ENCODE measurements at regions not wholly inside any gene's neighbourhood (a gene's known extent, or its start where the extent isn't known, plus 50 kb on each side); places are given as distances from the start of the nearest gene placed in this dataset.

GRCh38 chr2:146027156-146027555 is 1507.2 kb upstream of the ZEB2 start:
- no peak for DNase-seq (ENCODE audit: low spot score)
- TF ChIP-seq CTCF (IDR thresholded peaks at IDR 0.05): no peak
- no peak for ATAC-seq (ENCODE audit: low FRiP score)

DNA sequence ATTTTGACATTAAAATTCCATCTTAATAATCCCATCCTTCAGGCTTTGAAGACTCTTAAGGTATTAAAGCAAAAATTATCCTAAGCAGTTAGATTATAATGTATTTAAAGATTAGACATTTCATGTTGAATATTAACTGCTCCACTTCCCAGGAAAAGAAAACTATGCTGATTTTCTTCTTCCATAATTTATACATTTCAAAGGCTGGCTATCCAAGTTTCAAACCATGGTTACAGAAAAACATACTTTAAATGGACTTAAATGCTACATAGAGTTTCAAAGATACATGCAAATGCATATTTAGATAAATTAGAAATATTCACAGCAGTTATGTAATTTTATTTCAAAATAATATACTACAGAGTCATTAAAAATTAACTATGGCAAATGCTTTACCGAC is 1505.6 kb upstream of the ZEB2 start:
- no peak for ATAC-seq (ENCODE audit: low FRiP score)
- no peak for TF ChIP-seq CTCF (IDR thresholded peaks at IDR 0.05)
- no peak for DNase-seq (ENCODE audit: low spot score)

DNA sequence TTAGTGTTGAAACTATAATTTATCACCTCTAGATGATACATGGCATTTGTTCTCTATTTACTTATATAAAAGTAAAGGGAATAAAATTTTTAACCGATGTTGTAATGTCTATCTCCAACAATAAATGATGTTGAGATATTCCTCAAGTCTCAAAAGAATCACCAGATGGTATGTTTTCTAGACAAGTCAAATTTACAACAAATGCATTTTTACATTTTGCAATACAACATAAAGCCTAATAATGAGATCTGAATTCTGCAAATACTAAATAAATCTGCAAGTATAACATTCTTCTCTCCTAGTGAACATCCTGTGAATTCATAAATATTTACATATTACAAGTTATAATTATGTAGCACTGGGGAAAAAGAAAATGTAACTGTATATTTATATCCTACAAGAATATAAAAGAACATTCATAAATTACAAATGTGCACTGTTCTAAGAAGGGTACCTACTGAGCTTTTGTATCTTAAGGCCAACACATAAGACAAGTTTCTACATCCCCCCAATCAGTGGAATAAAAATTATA is 1504.4 kb upstream of the ZEB2 start:
- no peak for TF ChIP-seq CTCF (IDR thresholded peaks at IDR 0.05)
- no peak for ATAC-seq (ENCODE audit: low FRiP score)
- DNase-seq (ENCODE audit: low spot score): no peak

GRCh38 chr2:146004462-146004861 is 1484.5 kb upstream of the ZEB2 start:
- TF ChIP-seq CTCF (IDR thresholded peaks at IDR 0.05): no peak
- ATAC-seq (ENCODE audit: low FRiP score) (no peak), DNase-seq (ENCODE audit: low spot score) (no peak)

- ATAC-seq (ENCODE audit: low FRiP score) (no peak), DNase-seq (ENCODE audit: low spot score) (no peak)
- TF ChIP-seq CTCF (IDR thresholded peaks at IDR 0.05): no peak
Measured at GRCh38 chr2:146003337-146003736, 1483.4 kb upstream of the ZEB2 start.

DNA sequence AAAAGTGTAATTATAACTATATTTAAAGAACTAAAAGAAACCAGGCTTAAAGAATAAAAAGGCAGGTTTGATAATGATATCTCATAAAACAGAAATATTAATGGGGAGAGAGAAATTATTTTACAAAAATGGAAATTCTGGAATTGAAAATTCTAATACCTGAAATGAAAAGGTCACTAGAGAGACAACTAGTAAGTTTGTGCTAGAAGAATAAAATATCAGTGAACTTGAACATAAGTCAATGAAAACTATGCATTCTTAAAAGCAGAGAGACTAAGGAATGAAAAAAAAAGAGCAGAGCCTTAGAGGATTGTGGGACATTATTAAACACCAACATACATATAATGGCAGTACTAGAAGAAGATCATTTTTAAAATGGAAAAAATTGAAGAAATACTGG is 1475.0 kb upstream of the ZEB2 start:
- DNase-seq (ENCODE audit: low spot score) (no peak), ATAC-seq (ENCODE audit: low FRiP score) (no peak)
- no peak for TF ChIP-seq CTCF (IDR thresholded peaks at IDR 0.05)

DNA sequence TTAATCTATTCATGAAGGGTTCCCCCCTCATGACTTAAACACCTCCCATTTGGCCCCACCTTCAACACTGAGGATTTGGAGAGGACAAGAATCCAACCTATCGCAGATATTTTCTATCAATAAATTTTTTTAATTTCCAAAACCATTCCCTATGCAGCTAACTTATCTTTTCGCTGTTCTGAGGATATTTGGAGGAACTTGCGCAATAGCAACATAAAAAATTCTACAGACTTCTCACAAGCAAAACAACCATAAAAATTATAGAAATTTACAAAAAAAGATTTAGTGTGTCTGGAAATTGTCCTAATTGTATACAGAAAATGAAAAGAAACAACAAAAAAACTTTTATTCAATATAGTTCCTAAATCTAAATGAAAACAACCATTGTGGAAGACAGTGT is 1472.7 kb upstream of the ZEB2 start:
- no peak for DNase-seq (ENCODE audit: low spot score)
- no peak for TF ChIP-seq CTCF (IDR thresholded peaks at IDR 0.05)
- no peak for ATAC-seq (ENCODE audit: low FRiP score)

Measured in omental fat pad (tissue), 3 donors.